B cell (primary cell): ENCODE measurements at regions not wholly inside any gene's neighbourhood (a gene's known extent, or its start where the extent isn't known, plus 50 kb on each side); places are given as distances from the start of the nearest gene placed in this dataset.

Source experiments
- ATAC-seq: fragments of 200-7000 bp; cut with Tn5 transposase; one replicate; pipeline ENCODE4 v1.10.0; 2021; ENCODE audit warnings: low read depth, mild to moderate bottlenecking, moderate number of reproducible peaks, moderate library complexity
- CTCF ChIA-PET: fragments of 350-600 bp; sonication (Branson Sonifier 250); formaldehyde crosslinking; loops from one replicate; lab custom pipeline; 2021; ENCODE audit warnings: antibody characterized with exemption, inconsistent platforms; lab: Charles Lee
- POLR2A ChIA-PET: fragments of 350-600 bp; sonication (Branson Sonifier 250); formaldehyde crosslinking; loops from one replicate; lab custom pipeline; 2021; ENCODE audit warnings: antibody characterized with exemption; lab: Charles Lee
- DNase-seq: peaks from one replicate; pipeline ENCODE4 v3.0.0; 2013
- H2AFZ ChIP-seq: 2 replicates; pipeline ENCODE4 v1.6.1; 2012; ENCODE audit warnings: mild to moderate bottlenecking, low read depth, low read length; ENCODE audit not compliant: insufficient read depth, poor library complexity, severe bottlenecking
- H3K27ac ChIP-seq, 2 donors: 1 replicate in 1 of 2; 2 replicates in 1 of 2; pipeline ENCODE4 v1.5.1; 2012 to 2013; ENCODE audit warnings: low read length in 2 of 2, mild to moderate bottlenecking in 2 of 2, moderate library complexity in 1 of 2
- H3K27me3 ChIP-seq, 4 experiments: fragments of 200-600 bp in 1 of 4; sonication (generic) in 1 of 4; replicated peaks in 1 of 4; 1 replicate in 2 of 4; 2 replicates in 2 of 4; pipeline versions ENCODE4 v1.6.1 to v1.7.0; 2013 to 2016; ENCODE audit warnings: low read length in 3 of 4, mild to moderate bottlenecking in 2 of 4, mixed read lengths in 1 of 4, moderate library complexity in 1 of 4; ENCODE audit not compliant: insufficient read depth in 4 of 4, control insufficient read depth in 3 of 4; ENCODE audit errors: control extremely low read depth in 1 of 4
- H3K36me3 ChIP-seq, 2 experiments: replicated peaks in 1 of 2; 1 replicate in 1 of 2; 2 replicates in 1 of 2; pipeline versions ENCODE4 v1.6.1 to v1.7.1; 2013; ENCODE audit warnings: low read length in 1 of 2; ENCODE audit not compliant: insufficient read depth in 2 of 2, control insufficient read depth in 1 of 2; ENCODE audit errors: control extremely low read depth in 1 of 2, extremely low read depth in 1 of 2
- H3K4me1 ChIP-seq, 2 donors: fragments of 200-600 bp in 1 of 2; sonication (generic) in 1 of 2; 1 replicate in 1 of 2; 2 replicates in 1 of 2; pipeline versions ENCODE4 v1.5.1 to v1.6.1; 2013 to 2017; ENCODE audit warnings: low read length in 2 of 2; ENCODE audit not compliant: control insufficient read depth in 2 of 2, insufficient read depth in 2 of 2
- H3K4me2 ChIP-seq: replicated peaks from 2 replicates; pipeline ENCODE3; 2012; ENCODE audit warnings: mild to moderate bottlenecking, low read depth, low read length; ENCODE audit not compliant: poor library complexity, severe bottlenecking
- H3K4me3 ChIP-seq, 5 experiments: fragments of 200-600 bp in 1 of 5; sonication (generic) in 1 of 5; 1 replicate in 3 of 5; 2 replicates in 2 of 5; pipeline versions ENCODE4 v1.5.1 to v1.7.0; 2011 to 2016; ENCODE audit warnings: low read length in 4 of 5, mild to moderate bottlenecking in 4 of 5, low read depth in 2 of 5, control low read depth in 1 of 5, moderate library complexity in 1 of 5; ENCODE audit not compliant: insufficient read depth in 1 of 5; ENCODE audit errors: control extremely low read depth in 1 of 5, extremely low read depth in 1 of 5
- H3K79me2 ChIP-seq: fragments of 200-600 bp; sonication (generic); one replicate; pipeline ENCODE4 v1.6.0; 2016; ENCODE audit warnings: low read length; ENCODE audit not compliant: control insufficient read depth, insufficient read depth
- H3K9ac ChIP-seq: fragments of 200-600 bp; sonication (generic); 2 replicates; pipeline ENCODE4 v1.6.1; 2017; ENCODE audit warnings: mild to moderate bottlenecking, low read length, moderate library complexity
- H3K9me3 ChIP-seq, 3 donors: one replicate each; pipeline versions ENCODE4 v1.6.1 to v1.7.1; 2013; ENCODE audit warnings: low read length in 2 of 3; ENCODE audit not compliant: control insufficient read depth in 2 of 3, insufficient read depth in 1 of 3; ENCODE audit errors: control extremely low read depth in 1 of 3
- H4K20me1 ChIP-seq: 2 replicates; pipeline ENCODE4 v1.6.0; 2012; ENCODE audit warnings: mild to moderate bottlenecking, low read length; ENCODE audit not compliant: insufficient read depth, control insufficient read depth, poor library complexity, severe bottlenecking
- H3K27ac Mint-ChIP-seq: one replicate; pipeline ENCODE4 v1.8.0; 2021; ENCODE audit warnings: mixed read lengths
- H3K27me3 Mint-ChIP-seq: one replicate; pipeline ENCODE4 v1.8.0; 2021; ENCODE audit warnings: mixed read lengths
- H3K4me1 Mint-ChIP-seq: one replicate; pipeline ENCODE4 v1.8.0; 2021; ENCODE audit warnings: mixed read lengths
- H3K4me3 Mint-ChIP-seq: one replicate; pipeline ENCODE4 v1.8.0; 2021; ENCODE audit warnings: mixed read lengths
- H3K9me3 Mint-ChIP-seq: one replicate; pipeline ENCODE4 v1.8.0; 2022; ENCODE audit warnings: mixed read lengths; ENCODE audit not compliant: insufficient read depth
- CTCF ChIP-seq: fragments of 200-600 bp; IDR thresholded peaks from one replicate; pipeline ENCODE4 v1.8.0; 2022; ENCODE audit warnings: antibody characterized with exemption, mild to moderate bottlenecking
- EZH2 ChIP-seq: IDR thresholded peaks from 2 replicates; pipeline ENCODE4 v1.6.1; 2012; ENCODE audit warnings: borderline replicate concordance, low read depth, mild to moderate bottlenecking, moderate library complexity, low read length; ENCODE audit not compliant: insufficient read depth, poor library complexity, severe bottlenecking
- WGBS: methylation state at CpG from one replicate; pipeline ENCODE4 v1.1.5; 2013; ENCODE audit warnings: missing lambda C conversion rate; ENCODE audit not compliant: insufficient coverage; 5-methylcytosine and 5-hydroxymethylcytosine counted together
- intact Hi-C: fragments of 100-400 bp; cut with micrococcal nuclease; formaldehyde crosslinking; loops from one replicate; pipeline ENCODE4 v1.10.0; 2022

GRCh38 chr15:95981209-95981608 lies 349.3 kb upstream of the NR2F2 start:
- H3K4me1 Mint-ChIP-seq: no peaks in the 10 kb centered on the region
- no CpG with 5 or more reads among the region's 6 CpGs for WGBS
- CTCF ChIA-PET: no interaction called here

DNA sequence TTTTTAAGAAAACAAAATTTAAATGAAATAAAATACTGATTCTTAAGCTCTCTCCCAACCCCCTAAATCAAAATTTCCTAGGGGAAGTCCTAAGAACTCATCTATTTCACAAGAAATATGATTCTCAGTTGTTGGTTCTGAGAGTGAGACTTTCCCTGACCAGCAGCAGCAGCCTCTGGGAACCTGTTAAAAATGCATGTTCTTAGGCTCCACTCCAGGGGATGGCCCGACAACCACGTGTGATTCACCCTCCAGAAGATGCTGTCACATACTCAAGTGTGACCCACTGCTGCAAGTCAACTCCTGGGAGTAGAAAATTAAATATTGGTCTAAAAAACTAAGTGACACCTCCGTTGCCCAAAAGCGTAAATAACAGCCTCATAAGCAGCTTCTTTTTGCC lies 343.2 kb upstream of the NR2F2 start:
- POLR2A ChIA-PET: no interaction called here
- H2AFZ ChIP-seq: no peak overlapping the region
- DNase-seq (no peak), ATAC-seq (no peak)
- H3K4me2 ChIP-seq: no peak overlapping the region
- no peak for TF ChIP-seq EZH2
- no peak for TF ChIP-seq CTCF
- no peaks in the 10 kb centered on the region for H3K36me3 ChIP-seq
- no peaks in the 10 kb centered on the region for H3K4me1 ChIP-seq
- no peak overlapping the region for H3K4me3 Mint-ChIP-seq
- no peaks in the 10 kb centered on the region for H3K9me3 ChIP-seq
- H3K9me3 Mint-ChIP-seq: no peaks in the 10 kb centered on the region
- intact Hi-C loops: no loop called here
- no peaks in the 10 kb centered on the region for H3K27me3 Mint-ChIP-seq
- H3K79me2 ChIP-seq: no peaks in the 10 kb centered on the region
- H3K4me3 ChIP-seq: no peak overlapping the region
- no peaks in the 10 kb centered on the region for H3K27me3 ChIP-seq
- CTCF ChIA-PET: no interaction called here
- no peak overlapping the region for H3K27ac ChIP-seq
- H4K20me1 ChIP-seq: no peaks in the 10 kb centered on the region
- WGBS: 100% methylated on average over 1 of the region's 4 CpGs
- no peak overlapping the region for H3K9ac ChIP-seq
- H3K27ac Mint-ChIP-seq: no peak overlapping the region
- no peaks in the 10 kb centered on the region for H3K4me1 Mint-ChIP-seq

More at GRCh38 chr15:95981209-95981608, 349.3 kb upstream of the NR2F2 start:
- Histone ChIP-seq H4K20me1 (no peaks in the 10 kb centered on the region), H3K4me1 (no peaks in the 10 kb centered on the region), H3K4me2 (no peak overlapping the region), H3K9ac (no peak overlapping the region), H3K27me3 (no peaks in the 10 kb centered on the region), H2AFZ (no peak overlapping the region), H3K36me3 (no peaks in the 10 kb centered on the region), H3K27ac (no peak overlapping the region), H3K79me2 (no peaks in the 10 kb centered on the region), H3K9me3 (no peaks in the 10 kb centered on the region), H3K4me3 (no peak overlapping the region)
- no peaks in the 10 kb centered on the region for H3K27me3 Mint-ChIP-seq
- ATAC-seq: no peak
- no peak for DNase-seq
- H3K27ac Mint-ChIP-seq: no peak overlapping the region
- POLR2A ChIA-PET: no interaction called here
- TF ChIP-seq CTCF (no peak), EZH2 (no peak)
- H3K9me3 Mint-ChIP-seq: no peaks in the 10 kb centered on the region
- no peak overlapping the region for H3K4me3 Mint-ChIP-seq
- intact Hi-C loops: no loop called here
